ENCODE measurements at regions not wholly inside any gene's neighbourhood (a gene's known extent, or its start where the extent isn't known, plus 50 kb on each side); places are given as distances from the start of the nearest gene placed in this dataset.

DNA sequence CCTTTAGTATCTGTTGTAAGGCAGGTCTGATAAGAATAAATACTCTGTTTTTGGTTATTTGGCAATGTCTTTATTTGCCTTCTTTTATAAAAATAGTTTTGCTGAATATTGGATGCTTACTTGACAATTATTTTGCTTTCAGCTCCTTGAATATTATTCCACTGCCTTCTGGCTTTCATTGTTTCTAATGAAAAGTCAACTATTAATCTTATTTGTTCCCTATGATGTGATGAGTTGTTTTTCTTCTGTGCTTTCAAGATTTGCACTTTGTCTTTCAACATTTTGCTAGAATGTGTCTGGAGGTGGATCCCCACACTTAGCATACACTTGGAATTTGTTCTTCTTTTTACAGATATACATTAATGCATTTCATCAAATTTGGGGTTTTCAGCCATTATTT is 203.8 kb upstream of the PTPRZ1 start:
- TF ChIP-seq, protein P1, sequence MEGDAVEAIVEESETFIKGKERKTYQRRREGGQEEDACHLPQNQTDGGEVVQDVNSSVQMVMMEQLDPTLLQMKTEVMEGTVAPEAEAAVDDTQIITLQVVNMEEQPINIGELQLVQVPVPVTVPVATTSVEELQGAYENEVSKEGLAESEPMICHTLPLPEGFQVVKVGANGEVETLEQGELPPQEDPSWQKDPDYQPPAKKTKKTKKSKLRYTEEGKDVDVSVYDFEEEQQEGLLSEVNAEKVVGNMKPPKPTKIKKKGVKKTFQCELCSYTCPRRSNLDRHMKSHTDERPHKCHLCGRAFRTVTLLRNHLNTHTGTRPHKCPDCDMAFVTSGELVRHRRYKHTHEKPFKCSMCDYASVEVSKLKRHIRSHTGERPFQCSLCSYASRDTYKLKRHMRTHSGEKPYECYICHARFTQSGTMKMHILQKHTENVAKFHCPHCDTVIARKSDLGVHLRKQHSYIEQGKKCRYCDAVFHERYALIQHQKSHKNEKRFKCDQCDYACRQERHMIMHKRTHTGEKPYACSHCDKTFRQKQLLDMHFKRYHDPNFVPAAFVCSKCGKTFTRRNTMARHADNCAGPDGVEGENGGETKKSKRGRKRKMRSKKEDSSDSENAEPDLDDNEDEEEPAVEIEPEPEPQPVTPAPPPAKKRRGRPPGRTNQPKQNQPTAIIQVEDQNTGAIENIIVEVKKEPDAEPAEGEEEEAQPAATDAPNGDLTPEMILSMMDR (conservative IDR thresholded peaks at IDR 0.05; ENCODE audit: low read depth, low read length) = no peak
- TF ChIP-seq EZH2 (IDR thresholded peaks at IDR 0.05; ENCODE audit: borderline replicate concordance, low read depth, low read length, poor library complexity, severe bottlenecking) = no peak

Measured in A673 (cell line).